NCI-H226 (cell line): ENCODE measurements at regions not wholly inside any gene's neighbourhood (a gene's known extent, or its start where the extent isn't known, plus 50 kb on each side); places are given as distances from the start of the nearest gene placed in this dataset.

Experiments
- DNase-seq: peaks from one replicate; pipeline ENCODE4 v3.0.0-alpha.2; 2015

- no peak for DNase-seq
Observed at GRCh38 chr16:73669535-73670274, 621.8 kb upstream of the ZFHX3 start.

DNA sequence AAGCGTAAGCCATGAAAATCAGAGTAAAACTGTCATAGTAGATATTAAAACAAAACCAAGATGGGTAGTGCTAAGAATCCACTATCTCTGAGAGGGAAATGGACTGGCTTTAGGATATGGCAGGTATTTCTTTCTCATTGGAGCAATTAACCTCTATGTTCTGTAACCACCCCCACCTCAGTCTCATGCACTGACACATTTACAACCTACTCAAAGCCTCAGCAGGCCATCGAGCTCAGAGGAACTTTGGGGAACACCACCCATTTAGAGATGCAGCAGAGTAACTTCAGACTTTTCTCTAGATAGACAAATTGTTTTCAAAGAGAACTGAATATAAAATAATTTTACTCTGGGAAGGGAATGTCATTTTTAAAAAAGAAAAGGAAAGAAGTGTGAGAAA, 615.8 kb upstream of the ZFHX3 start:
- no peak for DNase-seq

GRCh38 chr16:73636196-73636595, 588.3 kb upstream of the ZFHX3 start:
- DNase-seq, result no peak

GRCh38 chr16:73629011-73629410, 581.1 kb upstream of the ZFHX3 start:
- no peak for DNase-seq

GRCh38 chr16:73617738-73618137, 569.8 kb upstream of the ZFHX3 start:
- no peak for DNase-seq

GRCh38 chr16:73616770-73617169, 568.8 kb upstream of the ZFHX3 start:
- DNase-seq, result no peak

GRCh38 chr16:73616166-73616753, 568.3 kb upstream of the ZFHX3 start:
- no peak for DNase-seq

GRCh38 chr16:73615071-73615940, 567.4 kb upstream of the ZFHX3 start:
- no peak for DNase-seq

DNA sequence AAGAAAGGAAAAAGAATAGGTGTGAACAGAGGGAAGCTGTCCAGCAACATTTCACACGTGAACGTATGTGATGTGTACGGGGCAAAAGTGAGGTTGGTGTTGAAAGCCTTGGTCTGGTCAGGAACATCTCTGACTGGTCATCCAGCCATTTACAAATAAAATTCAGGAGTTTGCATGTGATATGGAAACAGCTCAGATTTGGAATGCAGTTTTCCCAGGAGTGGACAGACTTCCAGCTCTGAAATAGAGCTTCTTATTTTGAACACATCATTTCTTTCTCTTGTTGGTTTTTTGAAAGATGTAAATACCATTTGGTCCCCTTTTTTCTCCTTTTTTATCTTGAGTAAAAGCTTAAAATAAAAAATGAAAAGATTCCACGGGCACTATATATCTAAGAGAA, 566.2 kb upstream of the ZFHX3 start:
- DNase-seq, result no peak

DNA sequence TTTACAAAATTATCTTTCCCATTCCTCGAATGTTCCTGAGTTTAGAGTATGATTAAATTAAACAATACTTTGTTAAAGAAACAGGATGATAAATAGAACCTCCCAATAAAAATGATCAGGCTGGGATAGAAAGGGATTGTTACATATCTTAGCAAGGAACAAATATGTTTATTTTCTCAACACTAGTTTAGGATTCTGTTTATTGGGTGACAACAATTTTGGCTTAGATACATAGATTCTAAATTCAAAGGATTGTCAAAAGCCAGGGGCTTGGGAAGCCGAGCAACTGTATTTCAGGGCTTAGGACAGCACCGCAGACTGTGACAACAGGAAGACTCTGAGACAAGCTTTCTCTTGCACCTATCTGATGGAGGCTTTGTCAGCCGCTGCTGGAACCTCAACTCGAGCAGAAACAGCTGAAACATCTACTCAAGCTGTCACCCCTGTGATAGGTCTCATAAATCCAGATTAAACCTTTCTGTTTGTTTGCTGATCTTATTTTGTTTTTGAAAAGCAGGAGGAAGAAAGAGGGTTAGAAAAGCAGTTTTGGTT, 562.8 kb upstream of the ZFHX3 start:
- DNase-seq, result no peak

GRCh38 chr16:73610160-73610559, 562.2 kb upstream of the ZFHX3 start:
- DNase-seq, result no peak

DNA sequence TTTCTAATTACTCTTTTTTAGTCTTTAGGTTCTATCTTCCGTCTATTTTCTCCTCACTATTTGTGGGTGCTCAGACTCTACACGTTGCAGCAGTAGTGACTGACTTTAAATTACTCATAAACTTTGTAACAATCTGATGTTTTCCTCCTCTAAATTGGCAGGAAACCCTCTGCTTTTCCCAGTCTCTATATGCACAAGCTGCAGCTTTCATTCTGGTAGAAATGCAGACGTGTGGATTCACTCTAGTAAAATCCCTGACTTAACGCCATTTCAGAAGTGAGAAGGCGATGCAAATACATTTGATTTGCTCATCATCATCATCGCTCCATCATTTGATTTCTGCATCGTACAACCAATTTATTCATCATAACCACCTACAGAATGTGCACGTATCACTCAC, 561.0 kb upstream of the ZFHX3 start:
- no peak for DNase-seq

DNA sequence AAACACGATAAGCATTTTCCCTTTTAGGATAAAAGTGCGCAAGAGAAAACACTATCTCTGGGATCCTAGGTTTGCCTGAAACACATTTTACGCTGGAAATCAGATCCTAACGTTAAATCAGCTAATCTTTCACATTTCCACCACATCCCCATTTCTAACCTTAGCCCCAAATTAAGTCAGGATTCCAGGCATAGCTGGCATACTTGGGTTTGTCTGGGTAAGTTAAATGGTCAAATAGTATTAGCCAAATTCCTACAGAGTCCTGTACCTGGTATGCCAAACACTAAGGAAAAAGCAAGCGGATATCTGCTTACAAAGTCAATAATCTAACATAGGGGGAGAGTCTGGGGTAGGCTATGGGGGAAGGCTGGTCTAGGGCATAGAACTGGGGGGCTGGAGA, 557.4 kb upstream of the ZFHX3 start:
- no peak for DNase-seq

- no peak for DNase-seq
Observed at GRCh38 chr16:73601911-73602310, 554.0 kb upstream of the ZFHX3 start.

DNA sequence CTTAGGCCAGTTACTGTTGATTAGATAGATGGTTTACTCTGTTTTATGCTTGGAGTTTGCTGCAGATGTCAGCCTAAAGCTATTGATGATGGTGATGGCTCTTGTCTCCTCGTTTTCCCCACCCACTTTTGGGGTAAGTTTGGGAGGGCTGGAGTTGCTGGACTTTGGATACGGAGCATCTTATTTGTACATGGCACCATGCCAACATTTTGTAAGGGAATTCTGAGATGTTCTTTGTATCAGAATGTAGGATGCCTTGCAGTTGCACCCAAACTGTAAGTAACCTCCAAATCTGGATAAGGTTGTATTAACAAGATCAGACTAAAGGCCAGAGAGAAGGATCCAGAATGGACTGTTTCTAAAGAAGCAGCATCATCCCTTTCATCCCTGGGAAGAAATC, 551.9 kb upstream of the ZFHX3 start:
- no peak for DNase-seq

GRCh38 chr16:73599351-73599750, 551.4 kb upstream of the ZFHX3 start:
- DNase-seq, result no peak

DNA sequence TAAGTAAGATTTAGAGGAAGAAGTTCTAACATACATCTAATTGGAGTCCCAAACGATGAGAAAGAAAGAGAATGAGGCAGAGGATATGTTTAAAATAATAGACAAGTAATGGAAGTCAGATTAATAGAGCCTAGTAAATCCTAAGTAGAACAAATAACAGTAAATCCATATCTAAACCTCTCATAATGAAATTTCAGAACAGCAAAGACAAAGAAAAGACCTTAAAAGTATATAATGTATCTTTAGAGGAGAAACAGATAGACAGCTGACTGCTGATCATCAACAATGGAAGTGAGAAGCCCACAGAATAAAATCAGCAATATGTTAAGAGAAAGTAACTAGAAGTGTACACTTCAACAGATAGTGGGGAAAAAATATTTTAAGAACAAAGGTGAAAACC, 536.2 kb upstream of the ZFHX3 start:
- DNase-seq, result no peak

- no peak for DNase-seq
Observed at GRCh38 chr16:73572135-73572828, 524.4 kb upstream of the ZFHX3 start.

GRCh38 chr16:73569266-73569980, 521.5 kb upstream of the ZFHX3 start:
- DNase-seq, result no peak

DNA sequence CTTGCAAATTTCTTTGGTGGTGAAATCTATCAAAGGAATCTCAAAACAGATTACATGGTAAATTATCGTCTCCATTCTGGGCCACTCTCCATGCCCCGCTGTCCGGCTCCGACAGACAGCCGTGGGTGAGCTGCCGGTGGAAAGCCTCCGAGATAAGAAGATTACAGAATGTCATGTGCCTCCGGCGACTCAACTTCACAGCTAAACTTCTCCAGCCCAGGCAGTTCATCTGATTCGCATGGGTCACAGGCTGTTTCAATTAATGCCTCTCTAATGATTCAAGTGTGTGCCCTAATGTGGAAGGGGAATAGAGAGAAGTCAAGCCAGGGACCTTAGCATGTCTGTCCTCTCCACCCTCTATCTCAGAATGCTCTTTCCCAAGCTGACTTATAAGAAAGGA, 520.8 kb upstream of the ZFHX3 start:
- DNase-seq, result no peak

GRCh38 chr16:73565925-73566324, 518.0 kb upstream of the ZFHX3 start:
- DNase-seq, result no peak

- no peak for DNase-seq
Observed at GRCh38 chr16:73565263-73565662, 517.3 kb upstream of the ZFHX3 start.
